ENCODE measurements at regions not wholly inside any gene's neighbourhood (a gene's known extent, or its start where the extent isn't known, plus 50 kb on each side); places are given as distances from the start of the nearest gene placed in this dataset.

- no peak for TF ChIP-seq POLR2AphosphoS5 (IDR thresholded peaks at IDR 0.05; ENCODE audit: low read depth, low read length)
- no peak for TF ChIP-seq TAF1 (IDR thresholded peaks at IDR 0.05; ENCODE audit: low read depth, low read length)
Observed at GRCh38 chr21:18164933-18165332, 79.7 kb upstream of the CHODL start.

Measured in GM12891 (cell line).